Kidney (tissue), 13 donors: ENCODE measurements at regions not wholly inside any gene's neighbourhood (a gene's known extent, or its start where the extent isn't known, plus 50 kb on each side); places are given as distances from the start of the nearest gene placed in this dataset.
A peak's percentile ranks its signal among the peaks of the same experiment; 100 is the strongest.

Source experiments
- DNase-seq, 5 donors: peaks; one replicate each; pipeline ENCODE4 v3.0.0-alpha.2; 2013 to 2020
- FAIRE-seq: peaks from 2 replicates; lab custom pipeline; 2012; peaks lifted over from hg19 to GRCh38; lab: Jason Lieb, UNC
- H3K27ac ChIP-seq, 2 donors: one replicate each; pipeline ENCODE4 v1.7.0; 2013; ENCODE audit warnings: low read depth in 2 of 2, low read length in 2 of 2, inconsistent platforms in 1 of 2
- H3K27me3 ChIP-seq: one replicate; pipeline ENCODE4 v1.7.1; 2013; ENCODE audit warnings: low read length, inconsistent platforms; ENCODE audit not compliant: control insufficient read depth, insufficient read depth
- H3K36me3 ChIP-seq, 3 donors: one replicate each; pipeline versions ENCODE4 v1.7.0 to v1.7.1; 2013; ENCODE audit warnings: low read length in 3 of 3, control low read depth in 1 of 3, inconsistent platforms in 1 of 3; ENCODE audit not compliant: insufficient read depth in 3 of 3, control insufficient read depth in 2 of 3
- H3K4me1 ChIP-seq, 3 donors: one replicate each; pipeline versions ENCODE4 v1.7.0 to v1.7.1; 2013; ENCODE audit warnings: low read length in 3 of 3, inconsistent platforms in 1 of 3, low read depth in 1 of 3; ENCODE audit not compliant: control insufficient read depth in 2 of 3, insufficient read depth in 2 of 3
- H3K4me3 ChIP-seq, 3 donors: one replicate each; pipeline versions ENCODE4 v1.7.0 to v1.8.1; 2013; ENCODE audit warnings: low read length in 3 of 3, control low read depth in 1 of 3, inconsistent platforms in 1 of 3
- H3K9ac ChIP-seq, 3 donors: one replicate each; pipeline versions ENCODE4 v1.7.0 to v1.7.1; 2013; ENCODE audit warnings: low read length in 3 of 3, control low read depth in 1 of 3, inconsistent platforms in 1 of 3
- H3K9me3 ChIP-seq, 3 donors: one replicate each; pipeline versions ENCODE4 v1.7.0 to v1.7.1; 2013; ENCODE audit warnings: low read length in 3 of 3, control low read depth in 1 of 3, inconsistent platforms in 1 of 3; ENCODE audit not compliant: control insufficient read depth in 2 of 3, insufficient read depth in 1 of 3
- CTCF ChIP-seq: IDR thresholded peaks from 3 replicates; pipeline ENCODE4 v1.5.1; 2012; ENCODE audit warnings: mild to moderate bottlenecking, moderate library complexity, borderline replicate concordance; ENCODE audit not compliant: insufficient read depth; ENCODE audit errors: extremely low read depth
- intact Hi-C: fragments of 100-400 bp; cut with DNase I; formaldehyde crosslinking; loops from one replicate; pipeline ENCODE4 v1.11.1; 2022
- donor health status: control.
- donor health status: control.
- donor health status: control.
- donor health status: control.
- donor health status: control.
- donor health status: DM: yes; HTN: yes; CAD: no.
- donor health status: Normal renal cell carcinoma (clear cell type).

- H3K4me3 ChIP-seq, result peak overlapping the region in 1 of 3 donors; percentile 57
- H3K27me3 ChIP-seq, result peaks cover 51% of the 10 kb centered on the region
- H3K9me3 ChIP-seq, result no peaks in the 10 kb centered on the region
- no peaks in the 10 kb centered on the region for H3K36me3 ChIP-seq
- no peak overlapping the region for H3K9ac ChIP-seq
- no peak overlapping the region for H3K27ac ChIP-seq
- DNase-seq, result peak in 4 of 5 donors; percentile 28 to 79 (median 50)
- no peak for FAIRE-seq
- no peak for TF ChIP-seq CTCF
- intact Hi-C loops, result no loop called here
- H3K4me1 ChIP-seq, result peaks cover 0 to 15% (median 4%) of the 10 kb centered on the region in 3 donors
These were observed 113.9 kb downstream of the KCNRG start for GRCh38 chr13:50129081-50129705.

GRCh38 chr13:50129706-50130122 lies 114.5 kb downstream of the KCNRG start:
- H3K36me3 ChIP-seq, result no peaks in the 10 kb centered on the region
- H3K4me3 ChIP-seq, result peak overlapping the region in 1 of 3 donors; percentile 57
- intact Hi-C loops, result no loop called here
- H3K9ac ChIP-seq, result no peak overlapping the region
- DNase-seq (peak in 4 of 5 donors; percentile 50 to 73 (median 61)), FAIRE-seq (no peak)
- H3K4me1 ChIP-seq, result peaks cover 0 to 15% (median 4%) of the 10 kb centered on the region in 3 donors
- H3K9me3 ChIP-seq, result no peaks in the 10 kb centered on the region
- H3K27me3 ChIP-seq, result peaks cover 54% of the 10 kb centered on the region
- no peak for TF ChIP-seq CTCF
- H3K27ac ChIP-seq, result peak overlapping the region in 1 of 2 donors; percentile 54

- peaks cover 0 to 15% (median 4%) of the 10 kb centered on the region in 3 donors for H3K4me1 ChIP-seq
These were observed 115.1 kb downstream of the KCNRG start for GRCh38 chr13:50130123-50130946.

More at GRCh38 chr13:50130123-50130946, 115.1 kb downstream of the KCNRG start:
- intact Hi-C loops, result no loop called here
- peak overlapping the region; percentile 54 to 64 for H3K27ac ChIP-seq
- peak; percentile 48 to 82 (median 55) for DNase-seq
- peaks cover 54% of the 10 kb centered on the region for H3K27me3 ChIP-seq
- H3K9ac ChIP-seq, result peak overlapping the region in 1 of 3 donors; percentile 44
- no peaks in the 10 kb centered on the region for H3K9me3 ChIP-seq
- peak overlapping the region in 2 of 3 donors; percentile 8 to 57 for H3K4me3 ChIP-seq
- no peak for FAIRE-seq
- H3K36me3 ChIP-seq, result no peaks in the 10 kb centered on the region
- TF ChIP-seq CTCF, result no peak
